Fibroblast of the aortic adventitia (primary cell): ENCODE measurements at regions not wholly inside any gene's neighbourhood (a gene's known extent, or its start where the extent isn't known, plus 50 kb on each side); places are given as distances from the start of the nearest gene placed in this dataset.

Source experiments
- DNase-seq: peaks from one replicate; pipeline ENCODE4 v3.0.0-alpha.2; 2010; ENCODE audit warnings: low read depth
- H3K4me3 ChIP-seq: 2 replicates; pipeline ENCODE4 v1.5.1; 2011; ENCODE audit warnings: low read depth, mild to moderate bottlenecking, control low read depth, low read length, moderate library complexity
- CTCF ChIP-seq: IDR thresholded peaks from 2 replicates; pipeline ENCODE4 v1.5.1; 2011; ENCODE audit warnings: mild to moderate bottlenecking, low read length, control low read depth, inconsistent platforms; ENCODE audit not compliant: insufficient read depth

- TF ChIP-seq CTCF: no peak
- no peak overlapping the region for H3K4me3 ChIP-seq
- no peak for DNase-seq
Measured at GRCh38 chr14:34266344-34266743, 195.7 kb downstream of the SPTSSA start.

GRCh38 chr14:34262127-34262910, 199.7 kb downstream of the SPTSSA start:
- no peak for TF ChIP-seq CTCF
- no peak overlapping the region for H3K4me3 ChIP-seq
- DNase-seq: no peak

DNA sequence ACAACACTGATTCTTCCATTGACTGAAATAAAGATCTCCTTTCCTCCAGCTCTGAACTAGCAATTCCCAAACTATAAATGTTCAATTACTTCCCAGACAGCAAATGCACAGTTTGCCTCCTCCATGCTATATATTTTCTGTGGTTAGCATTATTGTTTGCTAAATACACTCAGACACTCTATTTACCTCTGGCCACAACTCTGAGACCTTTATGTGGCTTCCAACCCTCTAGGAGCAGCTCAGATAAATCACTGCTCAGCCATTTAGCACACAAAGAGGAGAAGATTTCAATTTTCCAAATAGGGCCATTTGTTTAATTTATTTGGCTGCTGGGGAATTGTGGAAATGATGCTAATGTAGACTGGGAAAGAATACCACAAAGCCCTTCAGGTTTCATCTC, 202.0 kb downstream of the SPTSSA start:
- no peak for TF ChIP-seq CTCF
- no peak for DNase-seq
- no peak overlapping the region for H3K4me3 ChIP-seq

- no peak overlapping the region for H3K4me3 ChIP-seq
- TF ChIP-seq CTCF: no peak
- peak; percentile 24 for DNase-seq
Measured at GRCh38 chr14:34258318-34258717, 203.7 kb downstream of the SPTSSA start.

DNA sequence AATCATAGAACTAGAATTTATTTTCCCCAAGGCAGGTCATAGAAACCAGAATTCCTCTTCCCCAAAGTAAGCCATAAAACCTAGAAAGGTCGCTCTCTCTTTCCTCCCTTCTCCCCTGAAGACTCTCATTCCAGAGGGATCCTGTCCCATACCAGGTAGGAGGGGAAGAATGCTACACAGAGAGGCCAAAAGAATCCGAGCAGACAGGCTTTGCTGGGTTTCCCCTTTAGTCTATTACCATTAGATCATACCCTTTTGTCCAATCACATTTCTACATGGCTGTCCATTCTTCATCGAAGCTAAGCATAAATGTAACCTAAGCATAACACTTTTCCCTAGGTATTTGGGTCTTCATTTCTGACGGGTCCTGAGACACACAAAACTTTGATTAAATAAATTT, 204.5 kb downstream of the SPTSSA start:
- TF ChIP-seq CTCF: no peak
- no peak overlapping the region for H3K4me3 ChIP-seq
- DNase-seq: no peak

DNA sequence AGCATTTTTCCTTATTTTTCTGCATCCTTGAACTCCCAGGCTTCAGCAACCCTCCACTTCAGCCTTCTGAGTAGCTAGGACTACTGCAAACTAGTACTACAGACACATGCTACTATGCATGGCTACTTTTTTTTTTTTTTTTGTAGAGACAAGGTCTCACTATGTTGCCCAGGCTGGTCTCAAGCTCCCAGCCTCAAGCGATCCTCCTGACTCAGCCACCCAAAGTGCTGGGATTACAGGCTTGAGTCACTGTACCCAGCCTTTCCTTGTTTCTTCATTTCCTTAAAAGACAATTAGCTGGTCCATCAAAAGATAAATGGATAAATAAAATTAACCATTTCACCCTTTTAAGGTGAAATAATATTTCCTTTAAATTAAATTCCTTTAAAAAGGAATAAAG, 205.8 kb downstream of the SPTSSA start:
- DNase-seq: no peak
- TF ChIP-seq CTCF: no peak
- H3K4me3 ChIP-seq: no peak overlapping the region

DNA sequence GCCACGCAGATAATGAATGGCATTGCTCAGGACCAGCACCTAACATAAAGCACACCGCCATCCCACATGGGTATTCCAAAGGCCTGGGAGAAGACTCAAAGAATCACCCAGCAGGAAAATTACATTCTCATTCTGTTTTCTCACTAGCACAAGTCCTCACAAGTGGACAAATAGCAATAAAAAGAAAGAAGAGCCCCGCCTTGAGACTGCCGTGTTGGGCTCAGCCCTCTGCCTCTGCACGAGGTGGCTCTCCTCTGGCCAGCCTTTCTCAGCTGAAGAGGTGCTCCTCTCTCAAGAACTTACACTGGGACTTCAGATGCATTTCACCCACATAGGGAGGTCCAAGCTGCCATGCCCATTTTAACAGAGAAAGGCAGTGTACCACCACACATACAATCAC, 207.5 kb downstream of the SPTSSA start:
- no peak for TF ChIP-seq CTCF
- DNase-seq: no peak

More for the DNA sequence above, 207.5 kb downstream of the SPTSSA start:
- H3K4me3 ChIP-seq: no peak overlapping the region
